ENCODE measurements at regions not wholly inside any gene's neighbourhood (a gene's known extent, or its start where the extent isn't known, plus 50 kb on each side); places are given as distances from the start of the nearest gene placed in this dataset.
A peak's percentile ranks its signal among the peaks of the same experiment; 100 is the strongest.

DNA sequence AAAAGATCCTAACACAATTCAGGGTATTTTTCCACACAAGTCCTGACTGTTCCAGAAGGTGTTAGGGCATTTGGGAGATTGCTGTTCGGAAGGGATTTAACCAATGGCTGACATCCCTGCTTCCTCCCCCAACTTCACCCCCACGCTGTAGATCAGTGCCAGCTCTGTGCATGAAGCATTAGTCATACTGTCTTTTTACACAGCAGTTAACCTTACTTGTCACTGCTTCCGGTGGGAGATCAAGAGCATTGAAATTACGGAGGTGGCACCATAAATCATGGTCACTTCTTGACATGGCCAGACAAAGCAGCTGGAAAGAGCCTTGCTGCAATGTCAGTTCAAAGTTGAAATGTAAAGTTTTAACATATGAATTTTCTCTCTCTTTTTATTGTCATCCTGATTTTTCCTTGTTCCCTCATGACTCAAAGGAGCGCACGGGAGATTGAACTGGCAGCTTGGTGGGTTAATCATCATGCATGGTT lies 70.2 kb downstream of the HRH4 start:
- DNase-seq = peak; percentile 93

DNA sequence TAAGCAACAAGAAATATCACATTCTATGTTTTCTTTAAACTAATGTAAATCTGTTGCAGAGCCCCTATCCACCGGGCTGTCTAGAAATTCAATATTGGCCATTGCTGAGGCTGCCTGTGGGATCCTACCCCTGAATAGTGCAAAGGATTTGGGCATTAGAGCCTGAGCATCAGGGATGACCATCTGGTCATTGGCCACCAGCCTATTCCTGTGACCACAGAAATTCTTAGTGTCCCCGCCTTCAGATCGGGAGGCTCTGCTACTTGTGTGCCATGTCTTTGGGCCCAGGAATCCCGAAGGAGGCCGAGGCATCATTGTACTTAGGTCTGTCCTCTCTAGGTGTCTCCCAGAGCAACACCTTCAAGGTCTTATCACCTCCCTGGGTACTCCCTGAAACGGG lies 73.8 kb downstream of the HRH4 start:
- no peak for DNase-seq

GRCh38 chr18:24534737-24535136 lies 74.3 kb downstream of the HRH4 start:
- DNase-seq = peak; percentile 32

GRCh38 chr18:24535527-24536295 lies 75.3 kb downstream of the HRH4 start:
- DNase-seq = no peak

- no peak for DNase-seq
These were observed 75.9 kb downstream of the HRH4 start for GRCh38 chr18:24536326-24536725.

DNA sequence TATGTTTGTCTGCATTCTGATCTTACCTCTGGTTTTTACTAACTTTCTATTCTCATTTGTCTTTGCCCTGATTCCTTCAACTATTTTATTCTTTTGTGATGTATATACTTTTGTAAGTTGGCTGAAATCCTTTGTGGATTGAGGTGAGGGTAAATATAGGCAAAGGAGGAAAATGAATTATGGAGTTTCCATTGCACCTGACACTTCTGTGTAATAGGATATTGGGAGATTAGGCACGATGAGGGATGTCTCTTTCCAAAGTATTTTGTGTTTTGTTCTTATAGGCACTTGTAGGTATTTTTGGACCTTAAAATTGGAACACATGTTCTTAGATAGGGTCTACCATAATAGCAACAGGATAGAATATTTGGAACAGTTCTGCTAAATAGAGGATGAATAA lies 76.4 kb downstream of the HRH4 start:
- DNase-seq = no peak

- DNase-seq = peak; percentile 35
These were observed 78.2 kb downstream of the HRH4 start for GRCh38 chr18:24538414-24539264.

- peak; percentile 77 for DNase-seq
These were observed 79.6 kb downstream of the HRH4 start for GRCh38 chr18:24539866-24540617.

DNA sequence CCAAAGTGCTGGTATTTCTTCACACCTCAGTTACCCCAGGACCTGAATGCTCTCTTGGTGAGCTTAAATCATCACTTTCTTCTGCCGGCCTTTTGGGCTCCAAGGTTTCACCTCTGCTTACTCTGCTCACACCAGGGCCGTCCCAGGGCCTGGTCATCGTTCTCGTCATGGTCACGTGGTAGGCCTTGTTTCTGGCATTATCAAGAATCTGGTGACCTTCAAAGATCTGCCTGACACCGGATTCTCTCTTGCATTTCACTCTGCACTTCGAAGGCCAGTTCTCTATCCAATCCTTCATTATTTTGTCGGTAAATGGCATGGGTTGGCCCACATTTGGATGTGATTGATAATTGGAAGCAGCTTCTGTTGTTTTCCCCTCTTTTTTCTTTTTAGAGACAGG lies 80.5 kb downstream of the HRH4 start:
- no peak for DNase-seq

DNA sequence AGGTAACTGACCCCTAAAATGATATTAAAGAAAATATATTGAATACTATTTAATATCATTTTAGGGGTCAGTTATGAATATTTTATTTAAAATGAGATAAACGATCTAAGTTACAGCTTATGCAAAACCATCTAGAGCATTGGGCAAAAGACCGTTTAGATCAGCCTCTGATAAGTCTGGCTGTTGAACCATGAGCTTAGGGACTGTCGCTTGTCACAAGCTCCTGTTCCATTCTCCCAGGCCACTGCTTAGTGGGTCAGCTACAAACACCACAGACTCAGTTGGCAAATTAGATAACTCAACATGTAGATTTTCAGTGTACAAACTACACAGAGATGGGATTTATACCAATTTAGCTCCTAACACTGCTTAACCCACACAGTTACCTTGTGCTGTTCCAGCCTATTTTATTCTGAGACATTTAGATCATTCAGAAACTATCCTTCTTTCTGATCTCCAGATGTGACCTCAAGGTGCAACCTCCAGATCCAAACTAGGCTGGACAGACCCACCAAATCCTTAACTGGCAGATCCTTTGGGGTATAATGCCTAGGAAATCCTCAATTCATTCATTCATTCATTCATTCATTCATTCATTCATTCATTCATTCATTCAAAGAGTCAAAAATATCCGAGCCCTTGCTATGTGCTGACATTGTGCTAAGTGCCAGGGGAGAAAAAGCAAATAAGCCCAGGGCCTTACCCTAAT lies 82.8 kb downstream of the HRH4 start:
- no peak for DNase-seq

DNA sequence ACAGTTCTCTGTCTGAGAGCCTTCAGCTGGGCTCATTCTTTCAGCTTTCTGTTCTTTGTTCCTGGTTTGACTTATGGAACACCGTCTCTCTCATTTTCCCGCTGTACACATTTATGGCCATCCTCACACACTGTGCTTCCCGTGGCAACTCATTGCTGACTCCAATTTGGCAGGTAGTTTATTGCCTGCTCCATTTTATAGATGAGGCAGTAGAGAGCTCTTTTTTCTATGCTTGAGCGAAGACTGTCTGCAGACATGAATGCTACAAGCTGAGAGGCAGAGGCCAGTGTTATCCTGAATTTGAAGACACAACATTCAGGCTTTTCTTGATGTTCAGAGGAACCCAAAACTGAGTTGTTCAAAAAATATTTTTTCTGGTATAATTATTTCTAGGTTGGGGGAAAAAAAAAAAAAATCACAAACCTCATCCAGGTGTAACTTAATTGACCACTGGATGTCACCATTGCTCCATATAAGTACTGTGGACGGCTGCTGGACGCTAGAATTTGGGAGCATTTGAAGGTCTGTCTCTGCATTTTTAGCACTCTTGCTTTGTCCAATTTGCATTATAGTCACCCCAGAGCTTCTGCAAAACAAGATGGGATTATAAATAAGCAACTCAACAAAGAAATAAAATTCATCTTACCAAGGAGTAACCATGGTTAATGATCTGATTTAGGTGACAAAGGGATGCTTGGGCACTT lies 83.5 kb downstream of the HRH4 start:
- DNase-seq = peak; percentile 75

GRCh38 chr18:24544949-24545348 lies 84.5 kb downstream of the HRH4 start:
- no peak for DNase-seq

DNA sequence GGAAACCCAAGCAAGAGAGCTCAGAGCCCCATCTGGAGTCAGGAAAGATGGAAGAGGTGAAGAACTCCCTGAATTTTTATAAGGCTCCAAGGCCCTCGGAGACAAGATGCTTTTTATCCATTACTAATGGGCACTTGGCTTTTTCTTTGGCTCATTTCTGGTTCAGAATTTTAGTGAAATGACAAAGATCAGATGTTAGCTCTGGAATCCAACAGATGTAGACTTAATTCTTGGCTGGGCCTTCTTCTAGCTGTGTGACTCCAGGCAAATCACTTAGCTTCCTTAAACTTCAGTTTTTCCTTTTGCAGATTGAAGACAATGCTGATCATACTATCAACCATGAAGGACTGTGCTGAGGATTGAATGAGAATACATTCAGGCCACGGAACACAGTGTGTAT lies 85.2 kb downstream of the HRH4 start:
- DNase-seq = no peak

GRCh38 chr18:24546307-24546706 lies 85.9 kb downstream of the HRH4 start:
- DNase-seq = no peak

GRCh38 chr18:24548583-24548982 lies 88.1 kb downstream of the HRH4 start:
- no peak for DNase-seq

DNA sequence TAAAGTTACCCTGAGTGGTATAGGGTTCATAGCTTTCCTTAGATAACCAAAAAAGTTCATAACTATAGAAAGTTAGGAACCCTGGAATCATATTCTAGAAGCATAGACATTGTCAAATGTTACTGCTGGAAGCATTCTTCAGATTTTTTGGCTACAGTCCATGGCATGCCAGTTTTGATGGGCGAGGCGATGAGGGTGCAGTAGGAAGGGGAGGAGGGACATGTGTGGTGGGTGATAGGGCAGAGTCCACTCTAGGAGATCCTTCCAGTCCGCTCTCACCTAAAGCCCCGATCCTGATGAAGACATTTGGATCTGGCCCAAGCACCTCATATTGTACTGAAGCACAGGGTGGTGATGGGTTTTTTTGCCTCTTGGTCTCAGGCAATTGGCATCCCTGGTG lies 91.8 kb downstream of the HRH4 start:
- DNase-seq = no peak

DNA sequence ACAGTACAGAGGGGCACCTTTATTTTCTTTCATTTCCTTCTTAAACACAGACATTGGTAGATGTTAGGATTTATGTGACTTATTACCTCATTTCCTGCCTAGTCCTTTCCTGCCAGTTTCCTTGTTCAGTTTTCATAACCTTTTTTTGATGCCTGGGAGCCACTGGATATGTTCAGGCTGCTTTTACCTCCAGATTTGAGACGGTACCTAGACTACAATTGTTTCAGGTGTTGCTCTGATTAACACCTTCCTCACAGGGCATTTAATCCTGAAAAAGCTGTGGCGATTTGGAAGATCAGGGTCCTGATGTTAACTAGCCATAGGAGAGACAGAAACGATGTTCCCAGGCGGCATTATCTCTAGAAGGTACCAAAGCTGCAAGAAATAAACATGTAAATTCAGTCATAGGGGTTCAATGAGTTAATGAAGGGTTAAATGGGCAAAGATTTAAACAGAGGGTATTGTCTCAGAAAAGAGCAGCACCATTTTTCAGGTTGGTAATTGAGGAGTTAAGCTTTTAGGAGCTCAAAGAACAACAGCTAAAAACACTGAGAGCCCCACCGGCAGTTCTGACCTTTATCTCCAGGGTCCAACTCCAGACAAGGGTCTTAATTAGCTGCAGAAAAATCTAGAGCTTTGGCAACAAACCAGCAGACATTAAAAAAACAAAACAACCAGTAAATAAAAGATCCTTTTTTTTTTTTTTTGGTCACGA lies 93.3 kb downstream of the HRH4 start:
- DNase-seq = peak; percentile 78

DNA sequence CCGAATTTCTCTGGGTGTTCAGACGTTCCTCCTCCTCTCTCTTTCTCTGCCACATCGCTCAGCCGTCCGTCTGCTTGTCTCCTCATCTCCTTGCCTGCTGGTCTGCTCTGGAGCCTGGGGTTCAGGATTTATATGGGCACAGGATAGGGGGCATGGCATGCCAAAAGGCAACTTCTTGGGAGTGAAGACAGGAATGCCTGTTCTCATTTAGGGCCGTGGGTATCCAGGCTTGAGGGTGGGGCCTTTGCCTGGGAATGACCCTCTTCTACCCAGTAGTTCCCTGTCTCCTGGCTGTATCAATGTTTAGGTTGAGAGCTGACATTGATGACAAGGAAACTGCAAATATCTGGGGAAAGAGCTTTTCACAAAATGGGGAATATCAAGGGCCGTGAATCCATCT lies 98.0 kb downstream of the HRH4 start:
- DNase-seq = no peak

- peak; percentile 74 for DNase-seq
These were observed 99.1 kb downstream of the HRH4 start for GRCh38 chr18:24559526-24559925.

- peak; percentile 69 for DNase-seq
These were observed 100.1 kb downstream of the HRH4 start for GRCh38 chr18:24560511-24560981.

- no peak for DNase-seq
These were observed 101.0 kb downstream of the HRH4 start for GRCh38 chr18:24561369-24561965.

Measured in NCI-H69 (cell line).